ENCODE measurements at regions not wholly inside any gene's neighbourhood (a gene's known extent, or its start where the extent isn't known, plus 50 kb on each side); places are given as distances from the start of the nearest gene placed in this dataset.
A peak's percentile ranks its signal among the peaks of the same experiment; 100 is the strongest.
"Not testable (repeated sequence)": the region's sequence is repeated elsewhere in the genome, so short reads cannot be mapped to it uniquely, and the experiment has no call there.

GRCh38 chr6:139883776-139884175, 509.3 kb upstream of the CITED2 start:
- DNase-seq: peak; percentile 36
- in situ Hi-C loops (cut with MboI; ENCODE audit: low pct_unique_long_range_greater_than_20kb, low sequenced_read_pairs): no loop called here

GRCh38 chr6:139882977-139883728, 508.7 kb upstream of the CITED2 start:
- DNase-seq: peak; percentile 45
- in situ Hi-C loops (cut with MboI; ENCODE audit: low pct_unique_long_range_greater_than_20kb, low sequenced_read_pairs): no loop called here

GRCh38 chr6:139882234-139882633, 507.8 kb upstream of the CITED2 start:
- peak; percentile 40 for DNase-seq
- in situ Hi-C loops (cut with MboI; ENCODE audit: low pct_unique_long_range_greater_than_20kb, low sequenced_read_pairs): no loop called here

- in situ Hi-C loops (cut with MboI; ENCODE audit: low pct_unique_long_range_greater_than_20kb, low sequenced_read_pairs): no loop called here
- DNase-seq: peak; percentile 71
Observed at GRCh38 chr6:139881728-139882211, 507.3 kb upstream of the CITED2 start.

GRCh38 chr6:139881236-139881635, 506.8 kb upstream of the CITED2 start:
- DNase-seq: no peak
- in situ Hi-C loops (cut with MboI; ENCODE audit: low pct_unique_long_range_greater_than_20kb, low sequenced_read_pairs): no loop called here

- in situ Hi-C loops (cut with MboI; ENCODE audit: low pct_unique_long_range_greater_than_20kb, low sequenced_read_pairs): no loop called here
- no peak for DNase-seq
Observed at GRCh38 chr6:139879823-139880356, 505.4 kb upstream of the CITED2 start.

- DNase-seq; in situ Hi-C loops (cut with MboI; ENCODE audit: low pct_unique_long_range_greater_than_20kb, low sequenced_read_pairs): not testable (repeated sequence)
Observed at GRCh38 chr6:139879241-139879640, 504.8 kb upstream of the CITED2 start.

- DNase-seq: no peak
- in situ Hi-C loops (cut with MboI; ENCODE audit: low pct_unique_long_range_greater_than_20kb, low sequenced_read_pairs): no loop called here
Observed at GRCh38 chr6:139877828-139878405, 503.5 kb upstream of the CITED2 start.

GRCh38 chr6:139872665-139873064, 498.2 kb upstream of the CITED2 start:
- in situ Hi-C loops (cut with MboI; ENCODE audit: low pct_unique_long_range_greater_than_20kb, low sequenced_read_pairs): no loop called here
- no peak for DNase-seq

GRCh38 chr6:139871803-139872510, 497.5 kb upstream of the CITED2 start:
- no peak for DNase-seq
- in situ Hi-C loops (cut with MboI; ENCODE audit: low pct_unique_long_range_greater_than_20kb, low sequenced_read_pairs): no loop called here

- in situ Hi-C loops (cut with MboI; ENCODE audit: low pct_unique_long_range_greater_than_20kb, low sequenced_read_pairs): no loop called here
- DNase-seq: no peak
Observed at GRCh38 chr6:139871165-139871710, 496.8 kb upstream of the CITED2 start.

- in situ Hi-C loops (cut with MboI; ENCODE audit: low pct_unique_long_range_greater_than_20kb, low sequenced_read_pairs): no loop called here
- no peak for DNase-seq
Observed at GRCh38 chr6:139868576-139868975, 494.1 kb upstream of the CITED2 start.

GRCh38 chr6:139863964-139864363, 489.5 kb upstream of the CITED2 start:
- DNase-seq: no peak
- in situ Hi-C loops (cut with MboI; ENCODE audit: low pct_unique_long_range_greater_than_20kb, low sequenced_read_pairs): no loop called here

GRCh38 chr6:139863346-139863745, 488.9 kb upstream of the CITED2 start:
- in situ Hi-C loops (cut with MboI; ENCODE audit: low pct_unique_long_range_greater_than_20kb, low sequenced_read_pairs): no loop called here
- no peak for DNase-seq

- in situ Hi-C loops (cut with MboI; ENCODE audit: low pct_unique_long_range_greater_than_20kb, low sequenced_read_pairs): no loop called here
- DNase-seq: no peak
Observed at GRCh38 chr6:139862311-139862710, 487.9 kb upstream of the CITED2 start.

- in situ Hi-C loops (cut with MboI; ENCODE audit: low pct_unique_long_range_greater_than_20kb, low sequenced_read_pairs): no loop called here
- DNase-seq: no peak
Observed at GRCh38 chr6:139860203-139860602, 485.8 kb upstream of the CITED2 start.

- no peak for DNase-seq
- in situ Hi-C loops (cut with MboI; ENCODE audit: low pct_unique_long_range_greater_than_20kb, low sequenced_read_pairs): no loop called here
Observed at GRCh38 chr6:139858429-139858828, 484.0 kb upstream of the CITED2 start.

- no peak for DNase-seq
- in situ Hi-C loops (cut with MboI; ENCODE audit: low pct_unique_long_range_greater_than_20kb, low sequenced_read_pairs): no loop called here
Observed at GRCh38 chr6:139857143-139857542, 482.7 kb upstream of the CITED2 start.

GRCh38 chr6:139856562-139856961, 482.1 kb upstream of the CITED2 start:
- in situ Hi-C loops (cut with MboI; ENCODE audit: low pct_unique_long_range_greater_than_20kb, low sequenced_read_pairs): no loop called here

More at GRCh38 chr6:139856562-139856961, 482.1 kb upstream of the CITED2 start:
- no peak for DNase-seq
